ENCODE measurements at regions not wholly inside any gene's neighbourhood (a gene's known extent, or its start where the extent isn't known, plus 50 kb on each side); places are given as distances from the start of the nearest gene placed in this dataset.

DNA sequence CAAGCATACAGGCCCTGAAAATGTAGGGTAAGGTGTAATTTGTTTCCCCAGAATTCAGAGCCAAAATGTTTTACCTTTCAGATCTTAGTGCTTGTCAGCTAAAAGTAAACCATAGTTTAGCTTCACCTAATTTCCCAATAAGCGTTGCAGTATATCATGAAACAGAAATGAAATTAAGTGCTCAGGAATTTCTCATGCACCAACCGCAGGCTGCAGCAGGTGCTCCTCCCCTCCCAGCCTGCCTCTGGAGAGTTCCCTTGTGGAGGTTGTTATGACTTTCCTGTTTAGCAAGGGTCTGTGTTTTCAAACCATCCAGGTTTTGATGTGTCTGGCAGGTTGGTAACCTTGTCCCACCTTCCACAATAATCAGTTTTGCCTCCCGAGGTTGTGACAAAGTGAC is 118.5 kb downstream of the HLX start:
- H3K27ac ChIP-seq (ENCODE audit: low read depth in 2 of 2, low read length in 2 of 2) = no peak overlapping the region
- H3K27me3 ChIP-seq (ENCODE audit: control insufficient read depth, insufficient read depth, low read length) = no peaks in the 10 kb centered on the region
- FAIRE-seq (no peak), DNase-seq (no peak)
- no peaks in the 10 kb centered on the region for H3K36me3 ChIP-seq (ENCODE audit: control insufficient read depth in 2 of 3, insufficient read depth in 3 of 3, low read length in 3 of 3)
- H3K4me3 ChIP-seq (ENCODE audit: low read length in 3 of 3) = no peak overlapping the region
- no peak overlapping the region for H3K9ac ChIP-seq (ENCODE audit: low read length in 3 of 3)
- H3K9me3 ChIP-seq (ENCODE audit: control insufficient read depth in 2 of 3, insufficient read depth in 1 of 3, low read length in 3 of 3) = no peaks in the 10 kb centered on the region
- H3K4me1 ChIP-seq (ENCODE audit: control insufficient read depth in 2 of 3, insufficient read depth in 2 of 3, low read depth in 1 of 3, low read length in 3 of 3) = no peaks in the 10 kb centered on the region
- intact Hi-C loops (cut with DNase I) = no loop called here
- TF ChIP-seq, protein P1, sequence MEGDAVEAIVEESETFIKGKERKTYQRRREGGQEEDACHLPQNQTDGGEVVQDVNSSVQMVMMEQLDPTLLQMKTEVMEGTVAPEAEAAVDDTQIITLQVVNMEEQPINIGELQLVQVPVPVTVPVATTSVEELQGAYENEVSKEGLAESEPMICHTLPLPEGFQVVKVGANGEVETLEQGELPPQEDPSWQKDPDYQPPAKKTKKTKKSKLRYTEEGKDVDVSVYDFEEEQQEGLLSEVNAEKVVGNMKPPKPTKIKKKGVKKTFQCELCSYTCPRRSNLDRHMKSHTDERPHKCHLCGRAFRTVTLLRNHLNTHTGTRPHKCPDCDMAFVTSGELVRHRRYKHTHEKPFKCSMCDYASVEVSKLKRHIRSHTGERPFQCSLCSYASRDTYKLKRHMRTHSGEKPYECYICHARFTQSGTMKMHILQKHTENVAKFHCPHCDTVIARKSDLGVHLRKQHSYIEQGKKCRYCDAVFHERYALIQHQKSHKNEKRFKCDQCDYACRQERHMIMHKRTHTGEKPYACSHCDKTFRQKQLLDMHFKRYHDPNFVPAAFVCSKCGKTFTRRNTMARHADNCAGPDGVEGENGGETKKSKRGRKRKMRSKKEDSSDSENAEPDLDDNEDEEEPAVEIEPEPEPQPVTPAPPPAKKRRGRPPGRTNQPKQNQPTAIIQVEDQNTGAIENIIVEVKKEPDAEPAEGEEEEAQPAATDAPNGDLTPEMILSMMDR (IDR thresholded peaks at IDR 0.05; ENCODE audit: borderline replicate concordance, extremely low read depth, insufficient read depth) = no peak

DNA sequence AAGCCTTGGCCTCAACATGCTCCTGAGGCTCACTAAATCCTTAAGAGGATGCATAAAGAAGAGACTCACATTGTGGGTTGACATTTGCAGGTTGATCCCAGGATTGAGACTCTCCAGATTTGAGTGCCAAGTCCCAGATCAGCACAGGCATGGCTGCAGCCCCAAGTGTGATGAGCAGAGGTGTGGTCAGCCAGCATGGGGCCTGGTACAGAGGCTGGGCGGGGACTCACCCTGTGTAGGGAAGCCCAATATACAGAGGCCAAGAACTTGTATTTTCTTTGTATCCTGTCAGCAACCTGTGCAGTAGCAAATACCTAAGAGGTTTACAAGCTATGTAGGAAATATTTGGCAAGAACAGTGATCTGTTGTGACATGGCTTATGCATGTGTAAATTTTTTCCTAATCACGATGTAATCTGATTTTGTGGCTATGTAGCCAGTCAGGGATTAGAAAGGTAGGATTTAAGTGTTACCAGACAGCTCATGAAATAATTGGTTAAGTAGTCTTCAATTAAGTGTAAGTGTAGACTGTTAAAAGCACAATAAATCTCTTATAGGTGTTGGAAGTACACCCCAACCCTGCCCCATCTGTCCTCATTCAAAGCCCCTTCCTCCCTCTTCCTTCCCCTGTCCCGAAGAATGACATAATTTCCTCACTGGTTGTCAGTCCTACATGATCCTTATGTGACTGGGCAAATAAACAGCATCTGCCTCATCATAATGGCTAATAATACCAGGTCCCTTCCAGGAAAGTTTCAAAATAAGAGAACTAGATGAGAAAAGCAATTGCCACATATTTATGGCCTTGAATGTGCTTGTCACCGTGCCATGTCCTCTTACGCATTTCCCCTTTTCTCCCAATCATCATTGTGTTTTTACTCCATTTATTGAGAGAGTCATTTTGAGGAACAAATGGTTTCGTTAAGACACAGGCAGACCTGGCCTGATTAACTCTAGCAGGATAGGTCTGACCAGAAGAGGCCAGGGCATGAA is 120.9 kb downstream of the HLX start:
- no peak overlapping the region for H3K27ac ChIP-seq (ENCODE audit: low read depth in 2 of 2, low read length in 2 of 2)
- no peak for DNase-seq

DNA sequence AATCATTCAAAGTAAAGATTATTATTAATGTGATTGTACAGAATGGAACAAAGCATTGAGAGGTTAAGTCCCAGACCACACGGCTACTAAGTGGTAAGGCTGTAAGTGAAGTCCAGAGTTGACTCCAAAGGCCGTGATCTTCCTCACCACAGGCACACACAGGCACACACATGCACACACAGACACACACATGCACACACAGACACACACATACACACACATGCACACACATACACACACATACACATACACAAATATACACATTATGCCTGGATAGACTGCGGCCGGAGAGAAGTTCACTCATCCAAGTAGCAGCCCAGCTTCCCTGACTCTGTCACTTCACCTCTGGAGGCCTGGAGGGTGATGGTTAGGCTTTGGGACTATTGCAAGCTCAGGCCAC is 121.9 kb downstream of the HLX start:
- intact Hi-C loops (cut with DNase I) = no loop called here

More for the DNA sequence above, 120.9 kb downstream of the HLX start:
- Histone ChIP-seq H3K9ac (ENCODE audit: low read length in 3 of 3) (no peak overlapping the region), H3K9me3 (ENCODE audit: control insufficient read depth in 2 of 3, insufficient read depth in 1 of 3, low read length in 3 of 3) (no peaks in the 10 kb centered on the region), H3K4me3 (ENCODE audit: low read length in 3 of 3) (no peak overlapping the region), H3K4me1 (ENCODE audit: control insufficient read depth in 2 of 3, insufficient read depth in 2 of 3, low read depth in 1 of 3, low read length in 3 of 3) (no peaks in the 10 kb centered on the region), H3K36me3 (ENCODE audit: control insufficient read depth in 2 of 3, insufficient read depth in 3 of 3, low read length in 3 of 3) (no peaks in the 10 kb centered on the region), H3K27me3 (ENCODE audit: control insufficient read depth, insufficient read depth, low read length) (no peaks in the 10 kb centered on the region)
- FAIRE-seq = no peak
- TF ChIP-seq, protein P1 (IDR thresholded peaks at IDR 0.05; ENCODE audit: borderline replicate concordance, extremely low read depth, insufficient read depth) = no peak
- intact Hi-C loops (cut with DNase I) = no loop called here

More for the DNA sequence above, 121.9 kb downstream of the HLX start:
- Histone ChIP-seq H3K4me1 (ENCODE audit: control insufficient read depth in 2 of 3, insufficient read depth in 2 of 3, low read depth in 1 of 3, low read length in 3 of 3) (no peaks in the 10 kb centered on the region), H3K9ac (ENCODE audit: low read length in 3 of 3) (no peak overlapping the region), H3K36me3 (ENCODE audit: control insufficient read depth in 2 of 3, insufficient read depth in 3 of 3, low read length in 3 of 3) (no peaks in the 10 kb centered on the region), H3K4me3 (ENCODE audit: low read length in 3 of 3) (no peak overlapping the region), H3K27me3 (ENCODE audit: control insufficient read depth, insufficient read depth, low read length) (no peaks in the 10 kb centered on the region), H3K9me3 (ENCODE audit: control insufficient read depth in 2 of 3, insufficient read depth in 1 of 3, low read length in 3 of 3) (no peaks in the 10 kb centered on the region), H3K27ac (ENCODE audit: low read depth in 2 of 2, low read length in 2 of 2) (no peak overlapping the region)
- TF ChIP-seq, protein P1 (IDR thresholded peaks at IDR 0.05; ENCODE audit: borderline replicate concordance, extremely low read depth, insufficient read depth) = no peak
- no peak for FAIRE-seq
- DNase-seq = no peak
